ENCODE measurements at regions not wholly inside any gene's neighbourhood (a gene's known extent, or its start where the extent isn't known, plus 50 kb on each side); places are given as distances from the start of the nearest gene placed in this dataset.
"Not testable (repeated sequence)": the region's sequence is repeated elsewhere in the genome, so short reads cannot be mapped to it uniquely, and the experiment has no call there.

- no peak for DNase-seq (ENCODE audit: low read depth in 3 of 3)
Observed at GRCh38 chr2:234725528-234726264, 226.1 kb upstream of the SH3BP4 start.

GRCh38 chr2:234724850-234725249 is 227.0 kb upstream of the SH3BP4 start:
- DNase-seq (ENCODE audit: low read depth in 3 of 3), result no peak

GRCh38 chr2:234723400-234723799 is 226.5 kb upstream of the ARL4C start:
- no peak for DNase-seq (ENCODE audit: low read depth in 3 of 3)

- DNase-seq (ENCODE audit: low read depth in 3 of 3), result no peak
Observed at GRCh38 chr2:234722176-234722575, 225.3 kb upstream of the ARL4C start.

- DNase-seq (ENCODE audit: low read depth in 3 of 3), result no peak
Observed at GRCh38 chr2:234719116-234719716, 222.3 kb upstream of the ARL4C start.

- no peak for DNase-seq (ENCODE audit: low read depth in 3 of 3)
Observed at GRCh38 chr2:234716271-234716670, 219.4 kb upstream of the ARL4C start.

- DNase-seq (ENCODE audit: low read depth in 3 of 3), result no peak
Observed at GRCh38 chr2:234715671-234716250, 218.9 kb upstream of the ARL4C start.

- no peak for DNase-seq (ENCODE audit: low read depth in 3 of 3)
Observed at GRCh38 chr2:234714711-234715110, 217.8 kb upstream of the ARL4C start.

- DNase-seq (ENCODE audit: low read depth in 3 of 3), result no peak
Observed at GRCh38 chr2:234712421-234712935, 215.6 kb upstream of the ARL4C start.

GRCh38 chr2:234711308-234711707 is 214.4 kb upstream of the ARL4C start:
- DNase-seq (ENCODE audit: low read depth in 3 of 3), result no peak

GRCh38 chr2:234710587-234710986 is 213.7 kb upstream of the ARL4C start:
- no peak for DNase-seq (ENCODE audit: low read depth in 3 of 3)

GRCh38 chr2:234710066-234710465 is 213.2 kb upstream of the ARL4C start:
- no peak for DNase-seq (ENCODE audit: low read depth in 3 of 3)

- DNase-seq (ENCODE audit: low read depth in 3 of 3), result no peak
Observed at GRCh38 chr2:234708717-234709116, 211.8 kb upstream of the ARL4C start.

- no peak for DNase-seq (ENCODE audit: low read depth in 3 of 3)
Observed at GRCh38 chr2:234708091-234708683, 211.3 kb upstream of the ARL4C start.

- DNase-seq (ENCODE audit: low read depth in 3 of 3), result no peak
Observed at GRCh38 chr2:234706086-234706485, 209.2 kb upstream of the ARL4C start.

- DNase-seq (ENCODE audit: low read depth in 3 of 3), result no peak
Observed at GRCh38 chr2:234705108-234705507, 208.2 kb upstream of the ARL4C start.

- no peak for DNase-seq (ENCODE audit: low read depth in 3 of 3)
Observed at GRCh38 chr2:234703258-234703657, 206.4 kb upstream of the ARL4C start.

- no peak for DNase-seq (ENCODE audit: low read depth in 3 of 3)
Observed at GRCh38 chr2:234702731-234703225, 205.9 kb upstream of the ARL4C start.

- no peak for DNase-seq (ENCODE audit: low read depth in 3 of 3)
Observed at GRCh38 chr2:234701841-234702240, 205.0 kb upstream of the ARL4C start.

- DNase-seq (ENCODE audit: low read depth in 3 of 3), result no peak
Observed at GRCh38 chr2:234701421-234701820, 204.5 kb upstream of the ARL4C start.

- no peak for DNase-seq (ENCODE audit: low read depth in 3 of 3)
Observed at GRCh38 chr2:234699456-234699855, 202.6 kb upstream of the ARL4C start.

GRCh38 chr2:234697300-234697876 is 200.5 kb upstream of the ARL4C start:
- DNase-seq (ENCODE audit: low read depth in 3 of 3), result not testable (repeated sequence)

Measured in stimulated activated CD4-positive, alpha-beta T cell treated with anti-CD3 and anti-CD28 coated beads, TNF-alpha, amount 100 ng/mL, for 24 hours (primary cell).